Panc1 (cell line): ENCODE measurements at regions not wholly inside any gene's neighbourhood (a gene's known extent, or its start where the extent isn't known, plus 50 kb on each side); places are given as distances from the start of the nearest gene placed in this dataset.

Experiments used
- POLR2AphosphoS5 ChIP-seq: IDR thresholded peaks from 2 replicates; pipeline ENCODE4 v1.6.1; 2012; ENCODE audit warnings: mild to moderate bottlenecking, low read depth, low read length, moderate library complexity
- REST ChIP-seq, 2 experiments: IDR thresholded peaks; 2 replicates each; pipeline ENCODE4 v1.6.1; 2011 to 2012; ENCODE audit warnings: low read depth in 2 of 2, control low read depth in 1 of 2, low read length in 1 of 2, mild to moderate bottlenecking in 1 of 2, moderate library complexity in 1 of 2; ENCODE audit not compliant: insufficient read depth in 1 of 2
- TF ChIP-seq, protein P1 (sequence below): fragments of 450-650 bp; IDR thresholded peaks from 2 replicates; pipeline ENCODE4 v1.5.1; 2017; ENCODE audit warnings: mild to moderate bottlenecking

DNA sequence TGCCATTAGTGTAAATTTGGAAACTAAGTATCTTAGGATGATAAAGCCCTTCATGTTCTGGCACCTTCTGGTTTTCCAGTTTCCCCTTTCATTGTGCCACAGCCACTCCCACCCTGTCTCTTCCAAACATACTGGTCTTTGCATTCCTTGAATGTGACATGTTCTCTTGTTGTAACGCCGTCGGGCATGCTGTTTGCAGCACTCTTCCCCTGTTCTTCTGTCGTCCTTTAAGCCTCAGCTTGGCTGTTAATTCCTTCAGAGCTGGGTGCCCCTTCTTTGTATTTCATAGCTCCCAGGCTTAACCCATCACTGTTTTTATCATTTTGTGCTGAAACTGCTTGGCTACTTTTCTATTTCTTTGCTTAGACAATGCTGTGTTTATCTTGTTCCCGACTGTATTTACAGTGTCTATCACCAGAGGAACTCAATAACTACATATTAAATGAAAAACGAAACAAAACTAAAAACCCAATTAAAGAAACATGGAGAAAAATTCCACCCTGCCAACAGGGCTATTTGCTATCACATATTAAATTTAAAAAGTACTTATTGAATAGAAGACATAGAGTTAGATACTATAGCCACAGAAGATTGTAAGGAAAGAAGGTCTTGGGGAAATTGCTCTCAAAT is 95.4 kb upstream of the KCNAB1 start:
- no peak for TF ChIP-seq REST (IDR thresholded peaks at IDR 0.05; ENCODE audit: insufficient read depth in 1 of 2, low read depth in 2 of 2, low read length in 1 of 2)
- TF ChIP-seq, protein P1, sequence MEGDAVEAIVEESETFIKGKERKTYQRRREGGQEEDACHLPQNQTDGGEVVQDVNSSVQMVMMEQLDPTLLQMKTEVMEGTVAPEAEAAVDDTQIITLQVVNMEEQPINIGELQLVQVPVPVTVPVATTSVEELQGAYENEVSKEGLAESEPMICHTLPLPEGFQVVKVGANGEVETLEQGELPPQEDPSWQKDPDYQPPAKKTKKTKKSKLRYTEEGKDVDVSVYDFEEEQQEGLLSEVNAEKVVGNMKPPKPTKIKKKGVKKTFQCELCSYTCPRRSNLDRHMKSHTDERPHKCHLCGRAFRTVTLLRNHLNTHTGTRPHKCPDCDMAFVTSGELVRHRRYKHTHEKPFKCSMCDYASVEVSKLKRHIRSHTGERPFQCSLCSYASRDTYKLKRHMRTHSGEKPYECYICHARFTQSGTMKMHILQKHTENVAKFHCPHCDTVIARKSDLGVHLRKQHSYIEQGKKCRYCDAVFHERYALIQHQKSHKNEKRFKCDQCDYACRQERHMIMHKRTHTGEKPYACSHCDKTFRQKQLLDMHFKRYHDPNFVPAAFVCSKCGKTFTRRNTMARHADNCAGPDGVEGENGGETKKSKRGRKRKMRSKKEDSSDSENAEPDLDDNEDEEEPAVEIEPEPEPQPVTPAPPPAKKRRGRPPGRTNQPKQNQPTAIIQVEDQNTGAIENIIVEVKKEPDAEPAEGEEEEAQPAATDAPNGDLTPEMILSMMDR, result no peak
- TF ChIP-seq POLR2AphosphoS5, result no peak
